Cerebellar cortex (tissue), 1 donor: ENCODE measurements at regions not wholly inside any gene's neighbourhood (a gene's known extent, or its start where the extent isn't known, plus 50 kb on each side); places are given as distances from the start of the nearest gene placed in this dataset.
"Not testable (repeated sequence)": the region's sequence is repeated elsewhere in the genome, so short reads cannot be mapped to it uniquely, and the experiment has no call there.

Experiments used
- DNase-seq: peaks from one replicate; pipeline ENCODE4 v3.0.0-alpha.2; 2015; ENCODE audit warnings: low spot score

DNA sequence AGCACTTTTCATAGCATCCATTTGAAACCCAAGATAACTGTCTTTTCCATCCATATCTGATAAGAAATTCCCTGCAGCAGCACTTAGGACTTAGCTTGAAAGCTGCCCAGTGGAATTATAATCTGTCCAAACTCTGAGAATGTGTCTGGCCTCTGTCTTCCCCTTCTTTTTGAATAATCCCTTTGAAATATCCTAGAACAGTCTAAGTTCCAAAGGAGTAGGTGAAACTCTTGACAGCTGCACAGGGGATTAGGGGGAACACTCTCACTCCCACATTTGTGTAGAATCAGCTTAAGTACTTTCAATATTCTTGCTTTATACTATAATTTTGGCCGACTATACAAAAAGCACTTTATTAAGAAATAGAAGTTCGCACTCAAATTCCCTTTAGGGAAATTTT is 157.7 kb downstream of the PAPSS1 start:
- no peak for DNase-seq

GRCh38 chr4:107561481-107561880 is 158.6 kb downstream of the PAPSS1 start:
- DNase-seq = no peak

DNA sequence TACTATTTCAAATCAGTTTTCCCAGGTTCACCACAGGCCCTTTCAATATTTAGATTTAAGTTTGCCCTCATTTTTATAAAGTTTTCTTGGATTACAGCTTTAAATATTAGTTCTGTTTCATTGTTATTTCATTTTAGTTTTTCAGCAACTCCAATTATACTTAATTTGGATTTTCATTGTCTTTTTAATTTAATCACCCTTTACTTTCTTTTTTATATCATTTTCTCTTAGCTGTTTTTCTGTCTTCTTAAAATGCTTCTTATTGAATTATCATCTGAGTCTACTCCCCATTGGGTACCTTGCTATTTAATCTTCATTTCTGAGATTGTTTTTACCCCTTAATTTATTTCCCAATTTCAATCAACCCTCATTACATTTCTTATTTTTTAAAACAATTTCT is 160.4 kb downstream of the PAPSS1 start:
- no peak for DNase-seq

DNA sequence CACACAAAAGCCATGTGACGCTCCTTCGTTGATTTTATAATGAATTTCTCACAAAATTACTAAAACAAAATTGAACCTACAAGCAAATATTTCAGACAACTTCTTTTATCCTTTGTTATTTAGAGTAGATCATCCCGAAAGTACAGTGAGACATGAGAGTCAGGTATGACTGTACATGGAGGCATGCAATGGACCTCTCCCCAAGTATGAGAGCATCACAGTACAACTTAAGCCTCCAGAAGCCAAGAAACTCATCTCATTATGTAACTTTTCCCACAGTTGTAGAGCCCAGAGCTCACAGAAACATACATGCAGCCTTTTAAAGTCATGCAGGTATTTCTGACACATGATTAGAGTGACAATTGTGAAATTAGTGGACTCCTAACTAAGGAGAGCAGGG is 167.7 kb downstream of the PAPSS1 start:
- no peak for DNase-seq

- no peak for DNase-seq
These were observed 171.7 kb downstream of the PAPSS1 start for GRCh38 chr4:107548211-107548905.

GRCh38 chr4:107546638-107547037 is 173.4 kb downstream of the PAPSS1 start:
- DNase-seq = no peak

DNA sequence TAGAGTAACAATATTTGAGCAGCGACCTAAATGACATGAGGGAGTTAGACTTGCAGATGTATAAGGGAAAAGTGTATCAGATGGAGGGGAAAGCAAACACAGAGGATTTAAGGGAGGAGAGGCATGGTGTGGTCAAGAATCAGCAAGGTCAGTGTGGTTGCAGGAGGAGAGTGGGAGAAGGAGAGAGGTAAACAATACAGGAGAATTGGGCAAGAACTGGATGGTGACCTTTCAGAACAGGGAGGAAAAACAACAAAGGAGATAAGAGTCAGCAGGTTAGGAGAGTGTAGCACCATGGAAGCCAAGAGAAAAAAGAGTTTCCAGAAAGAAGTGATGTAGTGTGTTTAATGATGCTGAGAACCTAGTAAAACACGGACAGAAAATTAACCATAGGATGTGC is 178.5 kb downstream of the PAPSS1 start:
- no peak for DNase-seq

GRCh38 chr4:107531927-107532326 is 188.1 kb downstream of the PAPSS1 start:
- no peak for DNase-seq

- DNase-seq = no peak
These were observed 199.7 kb downstream of the PAPSS1 start for GRCh38 chr4:107520368-107520767.

GRCh38 chr4:107519053-107519452 is 201.0 kb downstream of the PAPSS1 start:
- DNase-seq = peak; percentile 2

GRCh38 chr4:107518076-107518475 is 202.0 kb downstream of the PAPSS1 start:
- DNase-seq = no peak

DNA sequence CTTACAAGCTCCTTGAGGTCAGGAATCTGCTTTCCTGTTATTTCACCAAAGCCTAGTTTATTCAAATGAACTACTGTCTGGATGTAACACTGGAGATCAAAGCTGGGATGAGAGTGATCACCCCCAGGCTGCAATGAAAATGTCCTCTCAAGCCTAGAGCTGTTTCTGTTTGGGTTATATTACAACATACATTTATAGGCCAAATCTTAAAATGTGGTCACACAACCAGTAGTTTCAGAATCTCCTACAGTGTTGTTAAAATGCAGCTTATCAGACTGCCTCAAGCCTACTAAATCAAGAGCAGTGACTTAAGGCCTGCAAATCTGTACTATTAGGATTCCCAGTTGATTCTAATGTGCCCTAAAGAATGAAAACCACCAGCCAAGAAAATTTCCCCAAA is 207.5 kb downstream of the PAPSS1 start:
- no peak for DNase-seq

- no peak for DNase-seq
These were observed 210.4 kb downstream of the PAPSS1 start for GRCh38 chr4:107509615-107510014.

GRCh38 chr4:107500551-107500950 is 219.5 kb downstream of the PAPSS1 start:
- no peak for DNase-seq

DNA sequence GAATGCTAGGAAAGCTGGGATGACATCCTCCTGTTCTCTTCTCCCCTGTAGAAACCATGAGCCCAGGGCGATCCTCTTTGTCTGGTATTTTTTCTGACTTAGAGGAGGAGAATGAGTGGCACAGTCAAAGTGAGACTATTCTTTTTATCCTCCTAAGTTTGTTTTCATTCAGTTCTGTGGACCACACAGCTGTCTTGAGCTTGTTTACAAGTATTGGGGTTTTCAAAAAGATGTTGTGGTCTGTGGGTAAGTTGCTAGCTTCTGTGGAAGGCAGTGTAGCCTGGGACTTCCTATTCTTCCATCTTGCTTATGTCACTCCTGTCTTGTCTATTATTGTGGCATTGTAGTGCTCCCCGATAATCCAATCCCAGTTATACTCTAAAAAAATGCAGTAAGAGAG is 223.0 kb downstream of the PAPSS1 start:
- DNase-seq = no peak

DNA sequence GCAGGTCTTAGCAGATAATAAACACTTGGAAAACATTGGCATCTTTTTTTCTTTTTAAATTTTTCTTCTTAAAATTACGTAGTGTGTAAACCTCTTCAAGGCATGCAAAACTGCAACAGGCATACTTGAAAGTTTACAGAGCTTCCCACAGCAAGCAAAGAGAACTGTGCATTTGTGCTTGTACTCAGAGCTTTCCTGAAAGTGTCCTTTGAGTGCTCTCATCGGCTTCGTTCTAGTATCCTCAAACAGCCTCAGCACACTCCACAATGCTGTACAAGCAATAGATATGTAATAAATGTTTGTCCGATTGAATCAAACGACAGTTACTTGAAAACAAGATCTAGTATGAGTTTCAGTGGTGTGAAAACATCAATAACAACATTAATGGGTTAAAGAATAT is 227.5 kb downstream of the PAPSS1 start:
- DNase-seq = no peak

- no peak for DNase-seq
These were observed 229.9 kb downstream of the PAPSS1 start for GRCh38 chr4:107490116-107490515.

GRCh38 chr4:107483621-107484020 is 236.4 kb downstream of the PAPSS1 start:
- DNase-seq = not testable (repeated sequence)

DNA sequence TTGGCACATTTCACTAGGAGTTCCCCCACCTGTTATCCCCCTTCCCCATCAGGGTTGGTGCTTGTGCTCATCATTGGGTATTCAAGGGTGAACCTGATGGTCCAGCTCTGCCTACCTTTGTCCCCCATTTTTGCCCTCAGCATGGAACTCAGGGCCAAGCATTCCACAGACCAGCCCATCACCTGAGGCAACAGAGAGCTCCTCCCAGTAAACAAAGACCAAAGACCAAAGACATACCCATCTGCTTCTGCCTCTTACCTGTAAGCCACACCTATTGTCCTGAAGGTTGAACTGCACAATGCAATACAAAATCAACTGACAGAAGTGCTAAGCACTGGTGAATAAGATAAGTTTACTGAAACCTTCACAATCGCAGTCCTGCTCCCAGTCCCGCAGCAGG is 237.5 kb downstream of the PAPSS1 start:
- no peak for DNase-seq

DNA sequence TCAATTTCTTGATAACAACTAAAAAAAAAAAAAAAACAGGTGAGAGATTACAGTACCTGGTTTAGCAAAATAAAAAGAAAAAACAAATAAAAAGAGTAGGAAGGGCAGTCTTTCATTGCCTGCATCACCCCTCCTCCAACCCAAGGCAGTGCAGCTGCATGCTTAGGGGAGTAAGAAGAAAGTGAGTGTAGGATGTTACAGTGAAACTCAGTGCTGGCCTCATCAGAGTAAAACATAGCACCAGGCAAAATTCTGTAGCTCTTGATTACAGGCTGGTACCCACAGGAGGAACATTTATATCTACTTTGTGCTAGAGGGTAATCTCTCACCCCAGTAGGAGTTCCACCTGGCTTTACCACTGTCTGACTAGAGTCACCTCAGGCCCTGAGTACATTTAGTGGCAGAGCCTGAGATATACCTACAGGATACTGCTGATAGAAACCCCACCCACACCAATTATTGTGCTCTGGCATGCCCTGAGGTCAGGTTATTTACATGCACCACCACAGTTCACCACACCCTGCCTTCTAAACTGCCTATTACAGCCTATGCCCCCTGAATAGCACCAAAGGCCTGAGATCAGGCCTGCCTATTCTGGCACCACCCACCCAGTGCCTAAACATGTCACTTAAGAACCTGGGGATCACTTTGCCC is 241.6 kb downstream of the PAPSS1 start:
- no peak for DNase-seq

DNA sequence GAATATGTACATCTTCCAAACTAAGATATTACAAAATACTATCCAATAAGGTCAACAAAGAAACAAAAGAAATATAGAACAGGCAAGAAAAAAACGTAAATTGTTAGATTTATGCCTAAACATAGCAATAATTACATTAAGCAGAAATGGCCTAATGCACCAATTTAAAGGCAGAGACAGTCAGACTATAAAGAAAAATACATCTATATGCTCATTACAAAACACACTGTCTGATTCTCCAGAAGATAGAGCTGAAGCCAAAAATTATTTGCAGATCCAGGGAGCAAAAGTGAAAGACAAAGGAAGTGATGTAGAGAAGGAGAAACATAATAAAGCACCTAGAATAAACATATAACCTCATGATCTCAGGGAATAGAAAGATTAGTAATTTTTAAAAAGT is 246.9 kb downstream of the PAPSS1 start:
- no peak for DNase-seq

DNA sequence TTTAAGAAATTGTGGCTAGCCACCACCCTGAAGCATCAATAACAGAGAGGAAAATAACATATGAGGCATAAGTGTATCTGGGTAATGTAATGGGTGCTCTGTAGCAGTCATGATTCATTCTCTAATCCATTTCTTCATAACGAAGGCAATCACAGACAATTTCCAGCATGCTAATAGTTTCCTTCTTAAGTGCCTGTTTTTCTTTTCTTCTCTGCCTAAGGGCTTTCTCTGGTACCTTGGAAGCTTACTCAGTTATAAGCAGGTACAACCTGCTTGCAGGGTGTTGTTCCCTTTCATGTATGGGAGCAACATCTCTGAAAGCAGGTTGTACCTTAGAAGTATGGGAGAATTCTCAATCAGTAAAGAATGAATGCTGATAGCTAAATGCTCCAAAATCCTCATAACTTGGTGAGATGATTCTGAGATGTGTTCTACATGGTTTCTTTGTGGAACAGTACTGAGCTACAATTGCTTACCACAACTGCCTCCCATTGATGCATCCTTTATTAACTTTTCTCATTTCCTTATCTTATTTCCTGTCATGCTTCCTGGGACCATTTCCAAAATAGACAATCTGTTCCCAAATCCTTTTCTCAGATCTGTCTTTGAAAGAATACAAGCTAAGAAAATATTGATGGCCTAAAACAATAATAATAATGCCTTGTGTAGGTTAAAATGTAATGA is 247.6 kb downstream of the PAPSS1 start:
- no peak for DNase-seq

DNA sequence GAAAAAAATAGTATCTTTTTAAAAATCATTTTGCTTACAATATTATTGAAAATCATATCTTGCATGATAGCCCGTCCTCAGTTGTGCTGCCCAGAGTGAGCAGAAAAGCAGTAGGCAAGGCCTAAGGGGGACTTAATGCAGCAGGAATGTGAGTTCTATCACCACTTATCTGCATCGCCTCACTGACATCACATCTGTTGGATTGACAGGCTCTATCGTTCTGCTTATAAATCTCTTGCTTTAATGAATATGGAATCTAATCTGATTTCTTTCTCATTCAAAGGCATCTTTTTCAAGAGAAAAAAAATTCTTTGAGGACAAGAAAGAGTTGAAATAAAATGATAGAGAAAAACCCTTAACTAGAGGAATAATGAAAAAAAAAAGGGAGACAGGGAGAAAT is 249.9 kb downstream of the PAPSS1 start:
- DNase-seq = no peak
